Suprapubic skin (tissue), 4 donors: ENCODE measurements at regions not wholly inside any gene's neighbourhood (a gene's known extent, or its start where the extent isn't known, plus 50 kb on each side); places are given as distances from the start of the nearest gene placed in this dataset.

Experiments used
- DNase-seq, 2 donors: peaks; one replicate each; pipeline ENCODE4 v3.0.0-alpha.2; 2019; ENCODE audit warnings: low spot score in 2 of 2
- H3K27ac ChIP-seq: fragments of 200-600 bp; sonication (generic); one replicate; pipeline ENCODE4 v1.5.1; 2019
- H3K27me3 ChIP-seq: fragments of 200-600 bp; sonication (generic); one replicate; pipeline ENCODE4 v1.5.1; 2019
- H3K36me3 ChIP-seq: fragments of 200-600 bp; sonication (generic); one replicate; pipeline ENCODE4 v1.5.1; 2019
- H3K4me1 ChIP-seq: fragments of 200-600 bp; sonication (generic); one replicate; pipeline ENCODE4 v1.5.1; 2019
- H3K4me3 ChIP-seq: fragments of 200-600 bp; sonication (generic); one replicate; pipeline ENCODE4 v1.5.1; 2019; ENCODE audit warnings: mild to moderate bottlenecking
- H3K9me3 ChIP-seq: fragments of 200-600 bp; sonication (generic); one replicate; pipeline ENCODE4 v1.5.1; 2019
- CTCF ChIP-seq, 2 donors: fragments of 200-600 bp in 1 of 2; fragments of 450-650 bp in 1 of 2; sonication (generic) in 1 of 2; IDR thresholded peaks; one replicate each; pipeline ENCODE4 v1.5.1; 2016 to 2019; ENCODE audit warnings: antibody characterized with exemption in 2 of 2, mild to moderate bottlenecking in 1 of 2, moderate library complexity in 1 of 2
- EP300 ChIP-seq: sonication (generic); formaldehyde crosslinking; IDR thresholded peaks from one replicate; pipeline ENCODE4 v1.6.1; 2017; ENCODE audit warnings: antibody characterized with exemption
- POLR2A ChIP-seq, 2 donors: fragments of 450-650 bp; IDR thresholded peaks; one replicate each; pipeline ENCODE4 v1.6.1; 2017; ENCODE audit warnings: antibody characterized with exemption in 2 of 2, mild to moderate bottlenecking in 2 of 2, moderate library complexity in 2 of 2
- POLR2AphosphoS5 ChIP-seq, 3 donors: sonication (generic); formaldehyde crosslinking; IDR thresholded peaks; one replicate each; pipeline ENCODE4 v1.6.1; 2017; ENCODE audit warnings: antibody characterized with exemption in 3 of 3
- WGBS: methylation state at CpG from one replicate; pipeline ENCODE4 v1.1.5; 2018; 5-methylcytosine and 5-hydroxymethylcytosine counted together

GRCh38 chr16:77488652-77489051 lies 53.8 kb upstream of the ADAMTS18 start:
- no peaks in the 10 kb centered on the region for H3K4me1 ChIP-seq
- no peak overlapping the region for H3K4me3 ChIP-seq
- no peaks in the 10 kb centered on the region for H3K27me3 ChIP-seq
- no peaks in the 10 kb centered on the region for H3K9me3 ChIP-seq
- no peak for TF ChIP-seq POLR2A (IDR thresholded peaks at IDR 0.05)
- TF ChIP-seq EP300: no peak
- no peak for TF ChIP-seq POLR2AphosphoS5 (IDR thresholded peaks at IDR 0.05)
- TF ChIP-seq CTCF (IDR thresholded peaks at IDR 0.05): no peak
- DNase-seq: no peak
- H3K27ac ChIP-seq: no peak overlapping the region
- 45% methylated on average over 3 of the region's 3 CpGs for WGBS
- H3K36me3 ChIP-seq: no peaks in the 10 kb centered on the region

DNA sequence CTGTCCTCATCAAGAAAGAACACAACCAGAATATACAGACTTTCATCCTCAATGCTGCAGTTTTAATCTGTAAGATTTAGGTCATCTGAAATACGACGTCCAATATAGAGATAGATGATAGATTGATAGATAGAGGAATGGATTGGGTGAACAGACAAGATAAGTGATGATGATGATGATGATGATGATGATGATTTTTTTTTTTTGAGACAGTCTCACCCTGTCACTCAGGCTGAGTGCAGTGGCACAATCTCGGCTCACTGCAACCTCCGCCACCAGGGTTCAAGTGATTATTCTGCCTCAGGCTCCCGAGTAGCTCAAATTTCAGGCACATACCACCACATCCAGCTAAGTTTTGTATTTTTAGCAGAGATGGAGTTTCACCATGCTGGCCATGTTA lies 56.3 kb upstream of the ADAMTS18 start:
- no peaks in the 10 kb centered on the region for H3K27me3 ChIP-seq
- 88% methylated on average over 5 of the region's 5 CpGs for WGBS
- no peak overlapping the region for H3K27ac ChIP-seq
- TF ChIP-seq EP300: no peak
- no peaks in the 10 kb centered on the region for H3K9me3 ChIP-seq
- H3K36me3 ChIP-seq: no peaks in the 10 kb centered on the region
- H3K4me3 ChIP-seq: no peak overlapping the region
- no peak for DNase-seq
- no peaks in the 10 kb centered on the region for H3K4me1 ChIP-seq

- Histone ChIP-seq H3K27ac (no peak overlapping the region), H3K36me3 (no peaks in the 10 kb centered on the region), H3K9me3 (no peaks in the 10 kb centered on the region), H3K27me3 (no peaks in the 10 kb centered on the region), H3K4me3 (no peak overlapping the region), H3K4me1 (peaks cover 5% of the 10 kb centered on the region)
- WGBS: 68% methylated on average over 2 of the region's 2 CpGs
- DNase-seq: no peak
- TF ChIP-seq POLR2A (IDR thresholded peaks at IDR 0.05) (no peak), CTCF (IDR thresholded peaks at IDR 0.05) (no peak), EP300 (no peak), POLR2AphosphoS5 (IDR thresholded peaks at IDR 0.05) (no peak)
These were observed 62.1 kb upstream of the ADAMTS18 start for GRCh38 chr16:77496934-77497333.

DNA sequence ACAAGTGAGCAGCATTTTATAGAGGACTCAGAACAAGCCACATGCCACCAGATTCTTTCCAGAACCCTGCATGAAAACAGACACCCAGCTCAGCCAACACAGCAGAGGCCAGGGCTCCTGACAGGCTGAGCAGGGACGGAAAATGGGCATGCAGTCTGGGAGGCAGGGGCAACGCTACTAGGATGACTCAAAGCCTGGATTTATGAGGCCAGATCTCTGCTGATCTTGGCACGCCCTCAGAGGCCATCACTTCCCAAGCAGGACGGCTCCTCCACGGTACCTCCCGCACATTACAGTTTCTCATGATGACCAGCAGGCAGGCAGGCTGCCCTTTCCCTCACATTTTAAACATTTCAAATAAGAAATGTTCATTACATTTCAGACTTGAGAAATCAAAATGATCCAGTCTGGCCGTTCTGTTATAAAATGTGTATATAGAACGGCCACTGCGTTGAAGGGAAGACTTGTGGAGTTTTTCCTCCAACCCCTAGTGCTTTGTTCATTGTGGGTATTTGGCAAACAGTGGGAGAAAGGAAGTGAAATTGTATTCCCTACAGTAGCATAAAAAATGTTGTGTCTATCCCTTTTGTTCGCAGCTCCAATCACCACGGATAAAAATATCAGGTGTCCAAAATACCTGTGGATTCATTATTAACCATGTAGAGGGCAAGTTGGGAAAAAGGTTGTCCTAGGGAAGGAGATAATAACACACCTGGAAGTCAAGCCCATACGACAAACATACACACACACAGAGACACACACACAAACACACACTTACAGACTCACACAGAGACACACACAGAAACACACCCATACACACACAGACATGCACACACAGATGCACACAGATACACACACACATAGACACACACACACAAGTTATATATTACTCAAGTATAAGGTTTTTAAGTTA lies 64.8 kb upstream of the ADAMTS18 start:
- Histone ChIP-seq H3K4me3 (no peak overlapping the region), H3K4me1 (peaks cover 5% of the 10 kb centered on the region), H3K27me3 (no peaks in the 10 kb centered on the region), H3K9me3 (no peaks in the 10 kb centered on the region), H3K36me3 (no peaks in the 10 kb centered on the region), H3K27ac (no peak overlapping the region)
- no peak for TF ChIP-seq POLR2AphosphoS5 (IDR thresholded peaks at IDR 0.05)
- no peak for TF ChIP-seq POLR2A (IDR thresholded peaks at IDR 0.05)
- no peak for TF ChIP-seq EP300
- no peak for TF ChIP-seq CTCF (IDR thresholded peaks at IDR 0.05)
- 54% methylated on average over 12 of the region's 12 CpGs for WGBS
- peak in 1 of 2 donors; percentile 60 for DNase-seq

DNA sequence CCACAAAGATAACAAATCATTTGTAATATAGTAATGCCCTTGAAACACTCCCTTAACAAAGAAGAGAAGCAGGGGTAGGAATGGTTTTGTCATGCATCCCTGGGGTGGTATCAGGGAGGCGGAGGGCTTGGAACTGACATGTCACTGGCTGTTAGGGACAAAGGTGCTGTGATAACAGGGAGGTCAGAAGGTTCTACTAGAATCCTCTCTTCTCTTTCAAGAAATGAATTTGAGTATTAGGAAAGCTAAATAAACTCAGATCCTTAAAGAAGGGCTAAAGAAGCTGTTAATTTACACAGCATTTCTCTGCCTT lies 65.4 kb upstream of the ADAMTS18 start:
- TF ChIP-seq EP300 (no peak), CTCF (IDR thresholded peaks at IDR 0.05) (no peak), POLR2A (IDR thresholded peaks at IDR 0.05) (no peak), POLR2AphosphoS5 (IDR thresholded peaks at IDR 0.05) (no peak)
- Histone ChIP-seq H3K27me3 (no peaks in the 10 kb centered on the region), H3K4me3 (no peak overlapping the region), H3K36me3 (no peaks in the 10 kb centered on the region), H3K4me1 (peaks cover 5% of the 10 kb centered on the region), H3K9me3 (no peaks in the 10 kb centered on the region), H3K27ac (no peak overlapping the region)
- 96% methylated on average over 1 of the region's 1 CpG for WGBS
- no peak for DNase-seq
